ENCODE measurements at regions not wholly inside any gene's neighbourhood (a gene's known extent, or its start where the extent isn't known, plus 50 kb on each side); places are given as distances from the start of the nearest gene placed in this dataset.
A peak's percentile ranks its signal among the peaks of the same experiment; 100 is the strongest.
"Not testable (repeated sequence)": the region's sequence is repeated elsewhere in the genome, so short reads cannot be mapped to it uniquely, and the experiment has no call there.

DNA sequence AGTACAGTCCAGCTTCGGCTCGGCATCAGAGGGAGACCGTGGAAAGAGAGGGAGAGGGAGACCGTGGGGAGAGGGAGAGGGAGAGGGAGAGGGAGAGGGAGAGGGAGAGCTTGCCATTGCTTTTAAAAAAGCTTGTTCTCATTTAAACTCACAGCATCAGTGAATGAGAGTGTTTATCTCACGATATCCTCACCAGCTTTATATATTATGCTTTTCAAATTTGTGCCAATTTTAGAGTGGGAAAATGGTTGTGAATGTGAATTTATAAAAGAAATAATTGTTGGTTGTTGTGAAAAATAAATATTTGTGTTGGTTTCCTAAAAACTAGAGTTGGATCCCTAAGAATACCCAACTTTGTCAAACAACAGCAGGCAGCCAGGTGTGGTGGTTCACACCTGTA is 170.1 kb downstream of the NRN1 start:
- not testable (repeated sequence) for DNase-seq

DNA sequence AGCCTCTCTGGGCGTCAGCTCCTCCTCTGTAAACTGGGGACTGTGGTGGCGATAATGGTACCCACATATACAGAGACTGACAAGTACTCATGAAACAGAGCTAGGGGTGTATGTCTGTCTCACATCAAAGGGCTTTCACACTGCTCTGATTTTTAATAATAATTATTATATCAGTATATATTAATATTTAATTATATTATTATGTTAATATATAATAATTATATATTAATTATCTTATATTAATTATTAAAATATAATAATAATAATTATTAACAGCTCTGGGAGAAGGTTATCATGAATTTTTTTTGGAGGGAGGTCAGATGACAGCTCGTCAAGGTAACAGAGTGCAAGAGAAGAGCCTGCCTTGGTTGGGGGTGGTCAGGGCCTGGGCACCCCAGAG is 173.6 kb downstream of the NRN1 start:
- no peak for DNase-seq

DNA sequence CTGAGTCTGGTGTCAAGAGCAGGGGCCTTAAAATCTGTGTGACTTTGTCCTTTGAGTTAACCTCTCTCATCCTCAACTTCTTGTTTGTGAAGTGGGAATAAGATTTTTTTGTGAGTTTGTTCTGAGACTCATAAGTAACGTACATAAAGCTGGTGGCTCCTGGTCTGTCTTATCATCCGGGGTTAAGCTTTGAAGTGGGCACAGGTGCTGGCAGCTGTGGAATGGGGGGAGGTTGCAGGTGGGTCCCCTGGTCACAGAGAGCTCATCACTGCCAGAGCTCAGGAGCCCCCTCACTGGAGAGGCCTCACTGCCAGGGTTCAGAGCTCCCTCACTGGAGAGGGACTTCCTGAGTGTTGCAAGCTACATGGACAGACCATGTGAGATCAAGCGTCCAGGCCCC is 174.1 kb downstream of the NRN1 start:
- no peak for DNase-seq

DNA sequence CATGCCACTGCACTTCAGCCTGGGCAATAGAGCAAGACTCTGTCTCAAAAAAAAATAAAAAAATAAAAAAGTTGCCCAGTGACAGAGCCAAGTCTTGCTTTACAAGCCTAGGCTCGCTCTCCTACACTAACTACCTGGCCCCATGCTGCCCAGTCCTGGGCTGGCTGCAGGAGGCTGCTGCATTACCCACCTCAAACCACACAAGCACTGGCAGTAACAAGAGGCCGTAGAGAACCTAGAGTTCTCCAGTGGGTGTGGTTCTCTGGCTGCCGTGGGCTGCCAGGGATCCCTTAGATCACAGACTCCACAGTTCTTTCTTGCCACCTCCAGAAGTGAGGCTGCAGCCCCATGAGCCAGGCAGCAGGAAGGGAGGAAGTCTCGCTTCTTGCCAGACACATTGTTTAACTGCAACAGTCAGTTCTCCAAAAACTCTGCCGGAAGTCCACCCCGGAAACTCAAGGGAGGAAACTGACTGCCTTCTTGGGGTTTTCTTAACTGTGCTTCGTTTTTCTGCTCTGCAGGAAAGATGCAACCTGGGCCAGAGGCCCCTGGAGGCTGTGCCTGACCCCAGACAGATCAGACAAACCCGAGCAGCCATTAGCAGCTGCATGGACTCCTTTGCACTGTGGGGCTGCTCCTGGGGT is 175.4 kb downstream of the NRN1 start:
- peak; percentile 64 to 76 for DNase-seq

DNA sequence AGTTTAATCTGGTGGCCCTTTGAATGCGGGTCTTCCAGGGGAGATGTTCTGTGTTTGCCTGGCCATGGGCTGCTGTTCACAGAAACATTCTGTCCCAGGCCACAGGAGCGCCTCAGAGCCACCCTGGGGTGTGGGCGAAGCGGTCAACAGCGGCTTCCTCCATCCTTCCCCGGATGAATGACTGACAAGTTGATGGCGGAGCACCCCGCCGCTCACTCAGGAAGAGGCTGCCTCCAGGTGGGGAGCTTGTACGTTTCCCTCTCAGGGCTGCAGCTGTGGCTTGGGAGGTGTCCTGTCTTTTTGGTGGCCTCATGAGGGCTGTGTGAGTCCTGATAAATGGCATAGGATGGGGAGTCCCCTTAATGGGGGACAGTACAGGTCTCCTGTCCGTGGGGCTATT is 178.4 kb downstream of the NRN1 start:
- DNase-seq: no peak

DNA sequence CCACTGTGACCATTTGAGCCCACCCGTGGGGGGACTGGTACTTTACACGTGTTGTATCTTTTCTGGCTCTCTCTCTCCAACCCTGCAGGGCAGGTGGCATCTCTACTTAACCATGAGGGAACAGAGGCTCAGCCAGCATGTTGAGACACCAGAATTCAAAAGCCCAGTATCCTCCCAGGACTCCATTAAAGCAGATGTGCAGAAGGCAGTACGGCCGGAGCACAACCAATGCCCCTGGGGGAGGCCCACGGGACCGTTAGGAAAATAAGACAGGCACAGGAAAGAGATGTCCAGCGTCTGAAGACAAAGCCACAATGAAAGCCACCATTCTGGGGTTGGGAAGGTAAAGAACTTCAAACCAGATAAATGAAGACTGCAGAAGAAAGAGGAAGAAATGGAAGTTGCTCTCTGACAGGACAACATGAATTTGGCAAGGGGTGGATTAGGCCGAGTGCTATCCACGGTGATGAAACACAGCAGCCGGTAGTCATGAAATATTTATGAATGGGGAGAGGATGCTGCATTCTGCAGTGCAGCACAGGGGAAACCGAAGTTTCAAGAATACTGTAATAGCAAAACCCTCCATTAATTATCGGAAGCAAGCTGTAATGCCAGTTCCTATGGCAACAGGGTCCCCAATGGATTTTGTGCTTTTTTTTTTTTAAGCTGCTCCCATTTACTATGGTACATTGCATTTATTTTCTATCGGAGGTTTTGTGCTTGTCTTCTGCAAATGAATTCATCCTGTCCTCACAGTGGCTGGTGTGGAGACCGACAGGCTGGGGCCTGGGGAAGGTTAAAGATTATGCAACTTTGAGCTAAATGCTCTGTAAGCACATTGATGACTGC is 179.4 kb downstream of the NRN1 start:
- DNase-seq: no peak

DNA sequence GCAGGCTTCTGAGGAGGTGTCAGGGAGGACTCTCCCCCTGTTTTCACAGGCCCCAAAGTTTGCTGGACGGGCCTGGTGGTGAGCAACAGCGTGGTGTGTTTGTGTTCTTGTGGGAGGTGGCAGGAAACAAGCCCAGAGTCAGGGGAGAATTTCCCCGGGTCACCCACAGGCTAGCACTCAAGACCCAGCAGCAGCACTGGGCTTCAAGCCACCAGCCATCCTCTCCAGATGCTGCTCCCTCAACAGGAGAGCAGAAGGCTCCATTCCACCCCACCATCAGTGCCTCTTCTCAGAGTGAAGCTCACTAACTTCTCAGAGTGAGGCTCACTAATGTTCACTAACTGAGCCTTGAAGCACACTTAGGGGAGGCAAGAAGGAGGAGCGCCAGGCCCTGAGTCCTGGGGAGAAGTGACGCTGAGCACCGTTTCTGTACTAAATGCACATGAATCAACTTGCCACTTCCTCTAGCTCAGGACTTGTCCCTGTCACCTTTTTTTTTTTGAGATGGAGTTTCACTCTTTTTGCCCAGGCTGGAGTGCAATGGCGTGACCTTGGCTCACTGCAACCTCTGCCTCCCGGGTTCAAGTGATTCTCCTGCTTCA is 182.2 kb downstream of the NRN1 start:
- not testable (repeated sequence) for DNase-seq
